ENCODE measurements at regions not wholly inside any gene's neighbourhood (a gene's known extent, or its start where the extent isn't known, plus 50 kb on each side); places are given as distances from the start of the nearest gene placed in this dataset.

- TF ChIP-seq POLR2A (IDR thresholded peaks at IDR 0.05; ENCODE audit: low read depth, low read length) (no peak), TAF1 (IDR thresholded peaks at IDR 0.05; ENCODE audit: borderline replicate concordance, low read depth, low read length) (no peak), POLR2AphosphoS5 (IDR thresholded peaks at IDR 0.05; ENCODE audit: low read depth, low read length) (no peak)
These were observed 69.2 kb downstream of the TFAP2C start for GRCh38 chr20:56698297-56698696.
